ENCODE measurements at regions not wholly inside any gene's neighbourhood (a gene's known extent, or its start where the extent isn't known, plus 50 kb on each side); places are given as distances from the start of the nearest gene placed in this dataset.
"Not testable (repeated sequence)": the region's sequence is repeated elsewhere in the genome, so short reads cannot be mapped to it uniquely, and the experiment has no call there.

DNA sequence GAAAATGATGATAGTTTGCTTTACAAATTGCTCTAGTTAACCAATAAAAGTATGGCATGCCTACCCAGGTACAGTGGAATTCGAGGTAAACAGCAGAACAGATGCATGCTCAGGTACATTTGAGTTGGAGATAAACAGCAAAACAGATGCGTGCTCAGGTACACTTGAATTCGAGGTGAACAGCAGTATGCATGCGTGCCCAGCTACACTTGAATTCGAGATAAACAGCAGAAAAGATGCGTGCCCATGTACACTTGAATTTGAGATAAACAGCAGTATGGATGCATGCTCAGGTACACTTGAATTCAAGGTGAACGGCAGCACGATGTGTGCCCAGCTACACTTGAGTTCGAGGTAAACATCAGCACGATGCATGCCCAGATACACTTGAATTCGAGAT lies 155.2 kb upstream of the TPTE start:
- DNase-seq (ENCODE audit: low spot score), result not testable (repeated sequence)

- DNase-seq (ENCODE audit: low spot score), result peak; percentile 62
Measured at GRCh38 chr21:10367586-10367985, 153.8 kb upstream of the TPTE start.

- not testable (repeated sequence) for DNase-seq (ENCODE audit: low spot score)
Measured at GRCh38 chr21:10368323-10368798, 153.0 kb upstream of the TPTE start.

- DNase-seq (ENCODE audit: low spot score), result not testable (repeated sequence)
Measured at GRCh38 chr21:10369289-10369688, 152.1 kb upstream of the TPTE start.

- DNase-seq (ENCODE audit: low spot score), result not testable (repeated sequence)
Measured at GRCh38 chr21:10377758-10378157, 143.6 kb upstream of the TPTE start.

- DNase-seq (ENCODE audit: low spot score), result not testable (repeated sequence)
Measured at GRCh38 chr21:10379816-10380215, 141.6 kb upstream of the TPTE start.

DNA sequence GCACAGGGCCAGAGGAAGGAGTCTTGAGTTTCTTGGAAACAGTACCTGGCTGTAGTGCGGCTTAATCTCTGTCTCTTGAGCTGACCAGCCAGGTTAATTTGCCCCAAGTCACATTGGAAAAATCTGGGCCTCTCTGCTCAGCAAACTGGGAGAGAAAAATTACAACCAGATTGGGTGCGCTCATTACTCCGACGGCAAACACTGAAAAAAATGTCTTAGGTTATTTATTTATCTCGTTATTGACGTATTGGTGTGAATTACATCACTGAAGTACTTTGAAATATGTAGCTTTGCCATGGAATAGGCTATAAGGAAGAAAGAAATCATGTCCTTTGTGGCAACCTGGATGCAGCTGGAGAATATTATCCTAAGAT lies 139.7 kb upstream of the TPTE start:
- DNase-seq (ENCODE audit: low spot score), result not testable (repeated sequence)

- not testable (repeated sequence) for DNase-seq (ENCODE audit: low spot score)
Measured at GRCh38 chr21:10382135-10382534, 139.2 kb upstream of the TPTE start.

DNA sequence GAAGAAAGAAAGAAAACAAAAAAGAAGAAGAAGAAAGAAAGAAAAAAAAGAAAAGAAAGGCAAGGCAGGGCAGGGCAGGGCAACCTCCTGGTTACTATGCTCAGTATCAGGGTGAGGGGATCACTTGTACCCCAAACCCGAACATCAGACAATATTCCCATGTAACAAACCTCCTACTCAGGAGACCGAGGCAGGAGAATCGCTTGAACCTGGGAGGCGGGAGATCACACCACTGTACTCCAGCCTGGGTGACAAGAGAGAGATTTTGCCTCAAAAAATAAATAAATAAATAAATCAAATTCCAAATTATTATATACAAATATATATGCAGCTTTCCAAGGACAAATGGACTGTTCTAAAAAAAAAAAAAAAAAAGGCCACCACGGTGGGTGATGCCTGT lies 138.8 kb upstream of the TPTE start:
- DNase-seq (ENCODE audit: low spot score), result not testable (repeated sequence)

GRCh38 chr21:10383571-10383970 lies 137.8 kb upstream of the TPTE start:
- not testable (repeated sequence) for DNase-seq (ENCODE audit: low spot score)

DNA sequence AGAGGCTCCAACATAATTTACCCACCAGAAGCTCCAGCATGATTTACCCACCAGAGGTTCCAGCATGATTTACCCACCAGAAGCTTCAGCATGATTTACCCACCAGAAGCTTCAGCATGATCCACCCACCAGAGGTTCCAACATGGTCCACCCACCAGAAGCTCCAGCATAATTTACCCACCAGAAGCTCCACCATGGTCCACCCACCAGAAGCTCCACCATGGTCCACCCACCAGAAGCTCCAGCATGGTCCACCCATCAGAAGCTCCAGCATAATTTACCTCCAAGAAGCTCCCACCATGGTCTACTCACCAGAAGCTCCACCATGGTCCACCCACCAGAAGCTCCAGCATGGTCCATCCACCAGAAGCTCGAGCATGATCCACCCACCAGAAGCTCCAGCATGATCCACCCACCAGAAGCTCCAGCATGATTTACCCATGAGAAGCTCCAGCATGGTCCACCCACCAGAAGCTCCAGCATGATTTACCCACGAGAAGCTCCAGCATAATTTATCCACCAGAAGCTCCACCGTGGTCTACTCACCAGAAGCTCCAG lies 137.0 kb upstream of the TPTE start:
- DNase-seq (ENCODE audit: low spot score), result not testable (repeated sequence)

GRCh38 chr21:10385202-10385601 lies 136.2 kb upstream of the TPTE start:
- not testable (repeated sequence) for DNase-seq (ENCODE audit: low spot score)

DNA sequence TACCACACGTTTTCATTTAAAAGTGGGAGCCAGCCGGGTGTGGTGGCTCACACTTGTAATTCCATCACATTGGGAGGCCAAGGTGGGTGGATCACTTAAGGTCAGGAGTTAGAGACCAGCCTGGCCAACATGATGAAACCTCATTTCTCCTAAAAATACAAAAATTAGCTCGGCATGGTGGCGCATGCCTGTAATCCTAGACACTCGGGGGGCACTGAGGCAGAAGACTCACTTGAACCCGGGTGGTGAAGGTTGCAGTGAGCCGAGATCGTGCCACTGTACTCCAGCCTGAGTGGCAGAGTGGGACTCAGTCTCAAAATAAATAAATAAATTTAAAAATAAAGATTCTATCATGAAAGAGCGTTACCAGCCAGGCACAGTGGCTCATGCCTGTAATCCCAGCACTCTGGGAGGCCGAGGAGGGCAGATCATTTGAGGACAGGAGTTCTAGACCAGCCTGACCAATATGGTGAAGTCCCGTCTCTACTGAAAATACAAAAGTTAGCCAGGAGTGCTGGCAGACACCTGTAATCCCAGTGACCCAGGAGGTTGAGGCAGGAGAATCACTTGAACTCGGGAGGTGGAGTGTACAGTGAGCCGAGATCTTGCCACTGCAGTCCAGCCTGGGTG lies 135.4 kb upstream of the TPTE start:
- DNase-seq (ENCODE audit: low spot score), result not testable (repeated sequence)

DNA sequence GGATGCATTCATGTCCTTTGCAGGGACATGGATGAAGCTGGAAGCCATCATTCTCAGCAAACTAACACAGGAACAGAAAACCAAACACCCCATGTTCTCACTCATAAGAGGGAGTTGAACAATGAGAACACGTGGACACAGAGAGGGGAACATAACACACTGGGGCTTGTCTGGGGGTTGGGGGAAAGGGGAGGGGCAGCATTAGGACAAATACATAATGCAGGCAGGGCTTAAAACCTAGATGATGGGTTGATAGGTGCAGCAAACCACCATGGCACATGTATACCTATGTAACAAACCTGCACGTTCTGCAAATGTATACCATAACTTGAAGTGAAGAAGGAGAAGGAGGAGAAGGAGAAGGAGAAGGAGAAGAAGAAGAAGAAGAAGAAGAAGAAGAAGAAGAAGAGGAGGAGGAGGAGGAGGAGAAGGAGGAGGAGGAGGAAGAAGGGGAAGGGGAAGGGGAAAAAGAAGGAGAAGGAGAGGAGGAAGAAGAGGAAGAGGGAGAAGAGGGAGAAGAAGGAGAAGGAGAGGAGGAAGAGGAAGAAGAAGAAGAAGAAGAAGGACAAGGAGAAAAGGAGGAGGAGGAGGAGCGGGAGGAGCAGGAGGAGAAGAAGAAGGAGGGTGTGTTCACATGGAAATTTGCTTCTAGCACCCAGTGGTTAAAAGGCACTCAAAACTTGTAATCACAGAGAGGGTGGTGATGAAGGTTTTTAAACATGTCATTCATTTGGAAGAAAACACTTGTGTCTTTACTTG lies 133.5 kb upstream of the TPTE start:
- not testable (repeated sequence) for DNase-seq (ENCODE audit: low spot score)

DNA sequence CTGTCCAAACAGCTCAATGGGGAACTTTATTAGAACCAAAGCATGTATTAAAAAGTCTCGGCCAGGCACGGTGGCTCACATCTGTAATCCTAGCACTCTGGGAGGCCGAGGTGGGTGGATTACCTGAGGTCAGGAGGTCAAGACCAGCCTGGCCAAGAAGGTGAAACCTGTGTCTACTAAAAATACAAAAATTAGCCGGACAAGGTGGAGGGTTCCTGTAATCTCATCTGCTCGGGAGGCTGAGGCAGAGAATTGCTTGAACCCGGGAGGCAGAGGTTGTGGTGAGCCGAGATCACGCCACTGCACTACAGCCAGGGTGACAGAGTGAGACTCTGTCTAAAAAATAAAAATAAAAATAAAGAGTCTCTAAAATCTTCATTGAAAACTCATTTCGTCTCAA lies 132.8 kb upstream of the TPTE start:
- DNase-seq (ENCODE audit: low spot score), result not testable (repeated sequence)

DNA sequence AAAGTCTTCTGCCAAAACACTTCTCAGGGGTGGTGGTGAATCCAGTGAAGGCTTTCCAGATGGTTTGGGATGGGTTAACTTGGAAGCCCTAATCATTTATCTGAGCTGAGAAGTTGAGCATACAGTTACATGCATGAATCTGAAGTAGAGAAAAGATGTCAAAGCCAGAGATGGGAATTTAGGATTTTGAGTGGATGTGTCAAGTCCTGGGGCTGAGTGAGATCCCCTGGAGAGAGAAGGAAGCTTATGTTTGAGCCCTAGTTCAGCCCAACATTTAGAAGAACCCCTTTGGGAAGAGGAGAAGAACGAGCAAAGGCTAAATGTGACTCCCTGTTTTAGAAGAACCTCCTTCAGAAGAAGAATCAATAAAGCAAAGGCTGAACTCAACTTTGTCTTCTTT lies 129.1 kb upstream of the TPTE start:
- DNase-seq (ENCODE audit: low spot score), result not testable (repeated sequence)

DNA sequence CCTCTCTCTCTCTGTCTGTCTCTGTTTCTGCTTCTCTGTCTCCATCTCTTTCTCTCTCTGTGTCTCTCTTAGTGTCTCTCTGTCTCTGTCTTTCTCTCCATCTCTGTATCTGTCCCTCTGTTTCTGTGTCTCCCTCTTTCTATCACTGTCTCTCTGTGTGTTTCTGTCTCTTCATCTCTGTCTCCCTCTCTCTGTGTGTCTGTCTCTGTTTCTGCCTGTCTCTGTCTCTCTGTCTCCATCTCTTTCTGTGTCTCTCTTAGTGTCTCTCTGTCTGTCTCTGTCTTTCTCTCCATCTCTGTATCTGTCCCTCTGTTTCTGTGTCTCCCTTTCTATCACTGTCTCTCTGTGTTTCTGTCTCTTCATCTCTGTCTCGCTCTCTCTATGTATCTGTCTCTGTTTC lies 125.4 kb upstream of the TPTE start:
- DNase-seq (ENCODE audit: low spot score), result not testable (repeated sequence)

GRCh38 chr21:10397495-10397915 lies 123.9 kb upstream of the TPTE start:
- not testable (repeated sequence) for DNase-seq (ENCODE audit: low spot score)

- not testable (repeated sequence) for DNase-seq (ENCODE audit: low spot score)
Measured at GRCh38 chr21:10398692-10399489, 122.5 kb upstream of the TPTE start.

DNA sequence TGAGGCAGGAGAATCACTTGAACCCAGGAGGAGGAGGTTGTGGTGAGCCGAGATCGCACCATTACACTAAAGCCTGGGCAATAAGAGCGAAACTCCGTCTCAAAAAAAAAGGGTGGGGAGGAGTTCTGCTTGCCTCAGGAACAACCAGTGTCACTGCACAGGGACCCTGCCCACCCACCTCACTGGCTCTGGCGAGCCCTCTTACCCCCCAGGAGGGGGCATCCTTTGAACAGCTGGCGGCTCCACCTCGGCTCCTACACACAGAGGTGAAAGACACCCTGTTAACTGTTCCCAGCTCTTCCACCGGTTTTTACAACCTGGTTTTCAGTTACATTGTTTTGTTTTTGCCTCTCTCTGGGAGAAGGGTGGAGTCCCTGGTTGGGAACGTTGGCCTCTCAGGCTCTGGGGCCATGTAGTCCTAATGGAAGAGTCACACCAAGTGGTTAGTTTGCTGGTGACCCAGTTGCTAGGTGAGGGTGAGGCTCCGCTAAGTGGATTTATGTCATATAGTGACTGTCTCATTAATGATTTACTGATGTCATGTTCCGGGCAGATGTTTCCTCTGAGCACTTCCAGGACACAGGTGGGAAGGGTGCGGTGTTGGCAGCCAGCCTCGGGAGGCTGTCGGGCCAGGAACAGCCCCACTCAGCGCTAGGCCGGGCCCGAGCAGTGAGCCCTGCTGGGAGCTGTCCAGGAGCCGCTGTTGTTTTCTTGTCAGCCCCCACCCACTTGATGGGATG lies 120.6 kb upstream of the TPTE start:
- not testable (repeated sequence) for DNase-seq (ENCODE audit: low spot score)

GRCh38 chr21:10402461-10402860 lies 118.9 kb upstream of the TPTE start:
- DNase-seq (ENCODE audit: low spot score), result not testable (repeated sequence)

All from H4 (cell line).